ENCODE measurements at regions not wholly inside any gene's neighbourhood (a gene's known extent, or its start where the extent isn't known, plus 50 kb on each side); places are given as distances from the start of the nearest gene placed in this dataset.
"Not testable (repeated sequence)": the region's sequence is repeated elsewhere in the genome, so short reads cannot be mapped to it uniquely, and the experiment has no call there.

DNA sequence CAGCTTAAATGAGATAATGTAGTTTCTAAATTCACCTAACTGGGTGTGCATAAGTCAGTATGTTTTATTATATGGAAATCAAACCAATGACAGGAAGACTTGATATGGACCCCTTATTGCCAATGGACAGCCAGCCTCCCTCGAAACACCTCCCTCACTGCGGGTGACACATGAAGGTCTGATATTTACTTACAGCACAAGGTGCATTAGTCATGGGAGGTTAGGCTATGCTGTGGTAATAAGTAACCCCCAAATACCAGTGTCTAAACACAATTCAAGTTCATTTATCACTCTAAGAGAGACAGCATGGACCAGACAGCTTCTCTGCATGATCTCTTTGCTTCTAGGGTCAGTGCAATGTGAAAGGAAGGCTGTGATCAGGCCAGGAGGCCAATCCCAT lies 126.0 kb upstream of the KCNJ6 start:
- DNase-seq: no peak

DNA sequence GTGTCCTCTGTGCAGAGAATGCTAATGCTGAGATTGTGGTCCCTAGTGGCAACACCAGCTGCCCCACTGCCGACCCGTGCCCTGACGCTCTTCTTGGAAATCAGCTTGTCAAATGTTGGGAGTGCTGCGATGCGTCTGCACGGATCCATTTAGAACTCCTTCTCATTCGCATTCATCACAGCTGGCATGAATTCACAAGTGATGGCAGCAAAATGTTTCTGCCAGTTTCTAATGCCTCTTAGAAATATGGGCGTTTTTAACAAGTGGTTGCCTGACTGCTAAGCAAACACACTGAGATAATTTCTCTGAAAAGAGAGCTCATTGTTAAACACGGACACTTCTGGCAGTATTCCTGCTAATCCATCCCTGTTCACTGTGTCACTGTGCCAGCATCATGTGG lies 131.9 kb upstream of the KCNJ6 start:
- DNase-seq: no peak

DNA sequence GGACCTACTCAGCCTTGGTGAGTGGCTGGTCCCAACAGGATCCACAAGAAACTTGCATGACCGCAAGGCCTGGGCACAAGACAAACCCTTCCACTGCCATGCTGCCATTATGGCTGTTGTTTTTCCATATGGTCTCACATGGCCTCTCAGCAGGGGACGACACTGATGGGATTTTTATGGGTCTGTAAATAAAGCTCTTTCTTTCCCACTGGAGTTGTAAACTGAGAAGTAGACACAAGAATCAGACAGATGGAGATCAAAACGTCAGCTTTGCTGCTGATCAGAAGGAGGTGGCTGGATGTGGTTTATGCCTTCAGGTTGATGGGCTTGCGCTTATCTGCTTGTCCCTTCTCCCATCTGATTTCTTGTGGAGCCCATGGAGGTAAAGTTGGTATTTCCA lies 138.1 kb upstream of the KCNJ6 start:
- no peak for DNase-seq

DNA sequence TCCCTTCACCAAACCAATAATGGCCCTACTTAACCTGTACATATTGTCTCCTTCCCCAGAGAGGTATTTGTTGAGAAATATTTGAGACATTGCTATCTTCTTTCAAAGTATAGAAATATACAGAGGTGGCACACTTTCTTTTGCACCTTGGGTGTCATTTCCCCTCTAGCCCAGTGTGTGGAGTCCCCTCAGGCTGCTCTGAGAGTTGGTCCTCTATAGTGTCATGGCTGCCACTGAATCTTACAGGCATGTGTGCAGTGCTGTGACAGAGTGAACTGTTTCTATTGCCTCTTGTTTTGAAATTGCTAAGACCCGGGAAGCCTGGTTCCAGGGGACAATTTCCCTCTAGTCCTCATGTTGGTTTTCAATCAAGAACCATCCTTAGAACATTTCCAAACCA lies 140.2 kb upstream of the KCNJ6 start:
- no peak for DNase-seq

DNA sequence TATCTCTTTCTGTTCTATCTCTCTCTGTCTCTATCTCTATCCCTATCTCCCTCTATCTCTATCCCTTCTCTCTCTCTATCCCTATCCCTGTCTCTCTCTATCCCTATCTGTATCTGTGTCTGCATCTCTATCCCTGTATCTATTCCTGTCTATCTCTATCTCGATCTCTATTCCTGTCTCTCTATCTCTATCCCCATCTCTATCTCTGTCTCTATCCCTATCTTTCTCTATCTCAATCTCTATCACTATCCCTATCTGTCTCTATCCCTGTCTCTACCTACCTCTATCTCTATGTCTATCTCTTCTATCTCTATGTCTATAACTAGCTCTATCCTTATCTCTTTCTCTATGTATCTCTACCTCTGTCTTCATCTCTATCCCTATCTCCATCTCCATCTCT lies 141.4 kb upstream of the KCNJ6 start:
- no peak for DNase-seq

DNA sequence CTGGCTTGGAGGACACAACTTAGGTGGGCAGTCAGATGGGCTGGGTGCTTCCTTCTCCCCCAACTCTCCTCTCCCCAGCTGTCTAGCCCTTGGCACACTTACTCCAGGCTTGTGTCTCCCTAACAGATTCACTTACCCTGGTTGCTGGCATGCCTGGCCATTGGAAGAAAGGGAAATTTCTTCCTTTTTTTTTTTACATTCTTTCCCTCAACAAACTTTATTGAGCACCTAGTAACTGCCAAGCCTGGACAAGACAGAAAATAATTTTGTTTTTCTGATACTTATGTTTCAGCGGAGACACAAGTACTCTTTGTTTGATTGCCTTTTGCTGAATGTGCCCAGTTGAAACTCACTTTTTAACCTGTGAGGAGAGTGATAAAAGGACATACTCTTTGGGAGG lies 144.3 kb upstream of the KCNJ6 start:
- DNase-seq: no peak

DNA sequence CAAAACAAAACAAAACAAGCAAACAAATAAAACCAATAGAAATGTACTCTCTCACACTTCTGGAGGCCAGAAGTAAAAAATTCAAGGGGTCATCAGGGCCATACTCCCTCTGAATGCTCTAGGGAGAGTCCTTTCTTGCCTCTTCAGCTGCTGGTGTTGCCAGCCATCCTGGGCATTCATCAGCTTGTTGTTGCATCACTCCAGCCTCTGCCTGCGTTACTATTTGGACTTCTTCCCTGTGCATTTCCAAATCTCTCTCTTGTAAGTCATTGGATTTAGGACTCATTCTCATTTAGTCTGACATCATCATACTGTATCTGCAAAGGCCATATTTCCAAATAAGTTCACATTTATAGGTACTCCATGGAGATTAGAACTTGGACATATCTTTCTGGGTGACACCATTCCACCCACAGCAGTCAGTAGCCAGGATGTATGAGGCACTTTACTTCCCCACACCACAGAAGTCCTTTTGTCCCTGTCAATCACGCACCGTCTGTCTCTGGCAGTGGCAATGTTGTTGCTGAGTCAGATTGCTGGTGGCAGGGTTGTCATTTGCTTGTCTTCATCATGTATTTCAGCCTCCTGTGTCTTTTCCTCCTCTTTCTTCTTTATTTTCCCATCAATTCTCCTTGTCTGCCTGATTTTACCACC lies 151.0 kb upstream of the KCNJ6 start:
- no peak for DNase-seq

DNA sequence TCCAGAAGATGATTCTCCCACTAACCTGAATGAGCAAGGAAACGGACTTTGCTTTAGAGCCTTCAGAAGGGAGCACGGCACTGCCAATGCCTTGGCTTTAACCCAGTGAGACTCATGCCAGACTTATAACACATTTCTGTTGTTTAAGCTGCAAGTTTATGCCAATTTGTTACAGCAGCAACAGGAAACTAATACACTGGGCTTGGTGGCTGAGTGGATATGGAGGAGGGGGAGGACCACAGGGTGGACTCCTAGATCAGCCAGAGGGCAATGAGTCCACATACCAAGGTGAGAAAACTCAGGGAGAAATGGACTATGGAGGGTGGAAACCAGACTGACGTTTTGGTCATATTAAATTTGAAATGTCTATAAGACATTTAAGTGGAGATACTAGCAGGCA lies 156.2 kb upstream of the KCNJ6 start:
- DNase-seq: no peak

DNA sequence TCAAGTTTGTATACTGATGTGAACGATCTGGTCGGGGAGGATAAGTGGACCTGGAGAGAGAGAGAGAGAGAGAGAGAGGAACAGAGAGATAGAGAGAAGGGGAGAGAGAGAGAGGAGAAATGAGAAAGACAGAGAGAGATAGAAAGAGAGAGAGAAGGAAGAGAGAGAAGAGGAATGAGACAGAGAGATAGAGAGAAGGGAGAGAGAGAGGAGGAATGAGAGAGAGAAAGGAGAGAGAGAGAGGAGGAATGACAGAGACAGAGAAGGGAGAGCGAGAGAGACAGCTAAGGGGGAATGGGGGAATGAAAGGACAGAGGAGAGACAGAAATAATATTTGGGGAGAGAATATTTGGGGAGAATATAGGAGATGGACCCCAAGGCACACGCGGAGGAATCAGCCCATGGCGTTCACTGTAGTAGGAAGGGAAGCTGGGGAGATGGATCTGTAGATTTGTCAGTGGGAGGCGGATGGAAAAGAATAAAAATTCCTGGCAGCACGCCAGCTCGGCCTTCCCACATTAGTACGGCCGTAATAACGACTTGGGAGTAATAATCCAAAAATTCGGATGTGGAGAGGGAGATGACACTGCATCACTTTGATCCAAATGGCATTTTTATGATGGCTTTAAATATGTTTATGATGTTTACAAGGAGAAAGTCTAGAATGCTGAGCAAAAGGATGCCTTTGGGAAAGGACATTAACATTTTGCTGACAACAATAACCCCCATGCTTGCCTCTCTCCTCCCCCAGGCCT lies 159.8 kb upstream of the KCNJ6 start:
- no peak for DNase-seq

DNA sequence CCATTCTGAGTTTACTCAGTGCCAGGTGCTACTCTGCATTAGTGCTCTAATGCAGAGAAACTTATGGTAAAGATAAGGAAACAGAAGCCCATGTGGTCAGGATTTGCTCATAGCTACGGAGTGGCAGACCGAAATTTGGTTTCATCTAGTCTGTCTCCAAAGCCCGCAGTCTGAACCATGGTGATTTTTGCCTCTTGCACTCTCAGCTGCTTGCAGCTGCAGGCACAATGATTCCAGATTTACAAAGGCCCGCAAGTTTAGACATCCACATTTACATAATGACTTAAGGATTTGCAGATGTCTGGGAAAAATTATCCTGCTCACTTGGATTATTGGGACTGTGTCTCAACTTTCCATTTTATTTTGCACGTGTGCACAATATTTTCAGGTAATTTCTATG lies 161.3 kb upstream of the KCNJ6 start:
- DNase-seq: no peak

DNA sequence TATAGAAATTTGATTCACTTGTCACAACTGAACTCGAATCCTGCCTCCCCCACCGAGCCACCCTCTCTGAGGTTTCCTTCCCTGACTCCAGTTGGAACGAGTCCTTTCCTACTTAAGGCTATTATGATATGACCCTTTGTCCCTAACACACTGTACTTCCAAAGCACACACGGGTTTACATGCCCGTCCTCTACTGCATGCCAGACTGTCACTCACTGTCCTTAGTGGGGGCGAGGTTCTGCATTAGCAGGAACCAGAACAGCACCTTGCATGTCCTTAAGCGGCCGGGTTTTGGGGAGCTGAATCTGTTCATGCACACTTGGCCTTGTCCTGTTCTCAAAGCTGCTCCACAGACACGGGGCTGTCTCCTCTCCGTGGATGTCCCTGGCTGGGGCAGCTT lies 164.6 kb upstream of the KCNJ6 start:
- DNase-seq: no peak

DNA sequence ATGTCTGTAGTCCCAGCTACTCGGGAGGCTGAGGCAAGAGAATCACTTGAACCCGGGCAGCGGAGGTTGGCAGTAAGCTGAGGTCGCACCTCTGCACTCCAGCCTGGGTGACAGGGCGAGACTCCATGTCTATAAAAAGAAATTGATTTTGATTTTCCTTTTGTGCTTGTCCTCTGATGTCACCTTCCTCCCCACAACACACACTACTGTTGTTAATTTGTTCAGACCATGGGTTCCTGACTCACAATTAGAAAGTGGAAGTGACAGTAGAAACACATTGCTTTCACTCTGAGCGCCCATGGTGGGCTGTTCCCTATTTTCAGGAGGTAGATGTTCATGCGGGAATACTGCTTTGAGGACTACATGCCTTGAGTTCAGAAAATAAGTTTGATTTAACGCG lies 165.5 kb upstream of the KCNJ6 start:
- DNase-seq: no peak

DNA sequence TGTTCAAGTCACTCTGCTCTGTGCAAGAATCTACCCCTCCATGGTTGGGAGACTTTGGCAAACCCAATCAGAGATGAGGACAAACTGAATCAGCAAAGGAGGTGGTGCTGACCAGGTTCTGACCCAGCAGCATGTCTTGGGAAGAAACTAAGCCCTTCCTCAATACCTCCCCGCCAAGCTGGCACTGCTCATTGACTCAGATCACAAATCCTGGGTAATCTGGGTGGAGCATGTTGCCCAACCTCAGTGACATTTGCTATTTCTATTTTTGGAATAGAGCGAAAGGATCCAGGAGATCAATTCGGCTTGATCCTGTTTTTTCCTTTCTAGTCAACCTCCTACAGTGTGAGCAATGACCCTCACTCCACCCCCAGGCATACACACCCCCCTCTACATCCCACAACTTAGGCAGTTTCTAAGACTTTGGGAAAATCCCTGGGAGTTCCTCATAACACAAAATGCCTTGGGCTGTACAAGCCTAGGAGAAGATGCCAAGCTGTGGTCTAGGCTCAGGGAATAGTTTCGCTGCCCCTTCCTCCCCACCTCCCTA lies 166.8 kb upstream of the KCNJ6 start:
- no peak for DNase-seq

DNA sequence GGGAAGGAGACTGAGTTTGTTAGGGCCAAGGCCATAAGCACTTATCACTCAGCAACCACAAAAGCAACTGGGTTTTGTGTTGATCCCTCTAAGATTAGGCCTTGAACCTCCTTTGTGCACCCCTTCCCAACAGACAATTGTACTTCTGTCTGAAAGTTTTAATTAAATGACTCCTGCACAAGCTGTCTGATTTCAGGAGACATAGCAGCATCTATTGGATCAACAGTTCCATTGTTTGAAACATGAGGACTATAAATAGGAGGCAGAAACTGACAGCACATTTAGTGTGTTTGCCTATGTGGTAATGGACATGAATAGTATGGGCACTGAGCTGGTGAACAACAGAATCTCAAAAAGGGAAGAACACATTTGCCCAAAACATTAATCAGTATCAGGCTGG lies 167.3 kb upstream of the KCNJ6 start:
- no peak for DNase-seq

DNA sequence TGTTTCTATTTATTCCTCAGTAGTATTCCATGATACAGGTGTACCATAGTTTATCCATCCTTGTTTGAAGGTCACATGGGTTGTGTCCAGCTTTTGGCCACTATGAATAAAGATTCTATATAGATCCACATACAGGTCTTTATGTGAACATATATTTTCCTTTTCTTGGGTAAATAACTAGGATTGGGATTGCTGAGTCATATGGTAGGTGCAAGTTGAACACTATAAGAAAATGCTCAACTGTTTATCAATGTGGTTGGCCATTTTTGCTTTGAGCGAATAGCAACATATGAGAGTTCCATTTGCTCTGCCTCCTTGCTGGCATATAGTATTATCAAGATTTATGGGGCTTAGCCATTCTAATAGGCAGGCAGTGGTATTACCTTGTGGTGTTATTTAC lies 170.2 kb upstream of the KCNJ15 start:
- no peak for DNase-seq

DNA sequence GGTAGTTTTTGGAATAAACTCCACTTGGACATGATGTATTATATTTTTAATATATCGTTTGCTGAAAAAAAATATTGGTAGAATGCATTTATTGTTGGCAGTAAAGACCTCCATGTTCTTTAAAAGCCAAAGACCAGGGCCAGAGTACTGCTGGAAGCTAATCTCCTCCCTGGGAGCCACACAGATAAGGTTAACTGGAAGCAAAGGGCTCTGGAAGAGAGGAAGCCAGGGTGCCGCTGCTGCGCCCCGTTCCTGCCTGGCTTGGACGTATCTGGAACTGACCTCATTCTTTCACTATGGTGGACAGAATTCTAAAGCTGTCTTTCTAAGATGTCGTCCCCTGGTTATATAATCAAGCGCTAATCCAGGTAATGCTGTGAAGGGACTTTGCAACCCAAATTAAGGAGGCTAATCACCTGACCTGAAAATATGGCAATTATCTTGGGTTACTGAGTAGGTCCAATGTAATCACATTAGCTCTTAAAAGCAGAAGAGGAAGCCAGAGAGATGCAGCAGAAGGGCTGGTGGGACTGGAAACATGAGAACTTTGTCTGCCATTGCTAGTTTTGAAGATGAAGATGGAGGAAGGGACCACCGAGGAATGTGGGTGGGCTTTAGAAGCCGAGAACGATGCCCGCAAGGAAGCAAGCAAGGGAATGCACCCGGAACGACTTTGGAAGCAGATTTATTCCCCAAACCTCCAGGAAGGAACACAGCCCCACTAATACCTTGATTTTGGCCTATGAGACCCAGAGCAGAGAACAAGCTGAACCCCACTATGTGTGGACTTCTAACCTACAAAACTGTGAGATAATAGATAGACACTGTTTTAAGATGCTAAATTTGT lies 167.7 kb upstream of the KCNJ15 start:
- no peak for DNase-seq

DNA sequence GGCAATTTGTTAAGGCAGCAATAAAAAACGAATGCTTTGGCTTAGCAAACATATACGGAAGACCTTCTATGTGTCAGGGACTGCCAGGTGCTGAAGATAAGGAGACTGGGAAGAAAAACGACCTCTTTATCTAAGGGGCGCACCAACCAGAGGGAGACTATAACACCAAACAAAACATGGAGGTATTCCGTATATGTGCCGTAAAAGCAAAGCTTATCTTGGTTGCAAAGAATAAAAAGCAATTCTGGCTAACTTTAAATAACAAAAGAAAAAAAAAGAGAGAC lies 167.1 kb upstream of the KCNJ15 start:
- no peak for DNase-seq

DNA sequence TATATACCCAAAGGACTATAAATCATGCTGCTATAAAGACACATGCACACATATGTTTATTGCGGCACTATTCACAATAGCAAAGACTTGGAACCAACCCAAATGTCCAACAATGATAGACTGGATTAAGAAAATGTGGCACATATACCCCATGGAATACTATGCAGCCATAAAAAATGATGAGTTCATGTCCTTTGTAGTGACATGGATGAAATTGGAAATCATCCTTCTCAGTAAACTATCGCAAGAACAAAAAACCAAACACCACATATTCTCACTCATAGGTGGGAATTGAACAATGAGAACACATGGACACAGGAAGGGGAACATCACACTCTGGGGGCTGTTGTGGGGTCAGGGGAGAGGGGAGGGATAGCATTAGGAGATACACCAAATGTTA lies 165.7 kb upstream of the KCNJ15 start:
- not testable (repeated sequence) for DNase-seq

DNA sequence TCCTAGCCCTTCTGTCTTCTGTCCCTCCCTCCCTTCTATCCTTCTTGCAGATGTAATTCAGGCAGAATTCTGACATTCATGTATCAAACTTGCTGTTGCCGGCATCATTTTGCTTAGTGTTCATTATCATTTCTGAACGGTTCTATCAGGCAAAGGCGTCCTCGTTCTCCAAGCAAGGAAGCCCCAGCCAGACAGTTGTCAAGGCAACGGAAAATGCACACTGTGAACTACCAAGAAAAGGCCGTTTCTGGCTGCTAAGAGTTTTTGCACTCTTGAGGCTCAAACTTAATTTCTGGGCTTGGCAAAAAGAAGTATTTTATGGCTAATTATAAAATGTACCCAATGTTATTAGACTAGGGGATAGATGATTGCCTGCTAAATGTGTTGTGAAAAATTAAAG lies 164.7 kb upstream of the KCNJ15 start:
- no peak for DNase-seq

DNA sequence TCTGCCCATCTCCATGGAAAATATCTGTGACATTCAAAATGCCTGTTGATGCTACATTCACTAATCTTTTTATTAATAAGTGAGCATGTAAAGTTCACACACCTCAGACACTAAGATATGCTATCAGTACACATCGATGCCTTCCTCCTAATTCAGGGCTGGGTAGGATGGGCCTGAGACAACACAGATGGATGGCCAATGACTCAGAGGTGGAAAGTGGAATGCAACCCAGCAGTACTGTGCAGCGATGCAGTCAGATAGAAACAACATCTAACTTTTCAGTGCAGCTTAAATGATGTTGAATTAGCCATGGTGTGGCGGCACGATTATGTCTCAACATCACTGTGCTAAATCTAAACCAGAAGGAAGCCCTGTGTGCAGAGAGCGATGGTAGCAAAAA lies 161.6 kb upstream of the KCNJ15 start:
- no peak for DNase-seq

DNA sequence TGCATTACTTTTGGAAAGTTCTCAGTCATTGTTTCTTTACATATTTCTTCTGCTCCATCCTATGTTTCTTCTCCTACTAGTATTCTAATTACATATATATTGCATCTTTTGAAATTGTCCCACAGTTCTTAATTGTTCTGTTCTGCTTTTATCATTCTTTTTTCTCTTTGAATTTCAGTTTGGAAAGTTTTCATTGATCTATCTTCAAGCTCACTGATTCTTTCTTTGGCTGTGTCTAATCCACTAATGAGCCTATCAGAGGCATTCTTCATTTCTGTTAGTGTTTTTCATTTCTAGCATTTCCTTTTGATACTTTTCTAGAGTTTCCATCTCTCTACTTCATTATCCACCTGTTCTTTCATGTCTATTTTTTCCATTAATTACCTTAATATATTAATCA lies 159.0 kb upstream of the KCNJ15 start:
- DNase-seq: no peak

DNA sequence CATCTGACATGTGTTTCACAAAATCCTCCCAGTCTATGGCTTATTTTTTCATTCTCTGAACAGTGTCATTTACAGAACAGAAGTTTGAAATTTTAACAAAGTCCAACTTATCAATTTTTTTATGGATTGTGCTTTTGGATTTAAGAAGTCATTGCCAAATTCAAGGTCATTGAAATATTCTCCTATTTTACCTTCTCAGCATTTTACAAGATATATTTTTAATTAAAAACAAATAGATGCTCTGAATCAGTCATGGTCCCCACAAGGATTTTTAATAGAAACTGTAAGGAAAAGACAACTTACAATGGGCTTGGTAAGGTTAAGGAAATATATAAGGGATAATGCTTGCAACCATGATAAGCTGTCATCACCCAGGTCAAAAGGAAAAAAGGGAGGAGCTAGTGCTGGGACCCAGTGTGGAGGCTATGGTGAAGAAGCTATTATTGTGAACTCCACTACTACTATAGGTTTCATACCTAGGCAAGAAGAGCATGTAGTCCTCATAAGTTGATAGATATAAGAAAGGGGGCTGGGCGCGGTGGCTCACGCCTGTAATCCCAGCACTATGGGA lies 144.5 kb upstream of the KCNJ15 start:
- DNase-seq: no peak

DNA sequence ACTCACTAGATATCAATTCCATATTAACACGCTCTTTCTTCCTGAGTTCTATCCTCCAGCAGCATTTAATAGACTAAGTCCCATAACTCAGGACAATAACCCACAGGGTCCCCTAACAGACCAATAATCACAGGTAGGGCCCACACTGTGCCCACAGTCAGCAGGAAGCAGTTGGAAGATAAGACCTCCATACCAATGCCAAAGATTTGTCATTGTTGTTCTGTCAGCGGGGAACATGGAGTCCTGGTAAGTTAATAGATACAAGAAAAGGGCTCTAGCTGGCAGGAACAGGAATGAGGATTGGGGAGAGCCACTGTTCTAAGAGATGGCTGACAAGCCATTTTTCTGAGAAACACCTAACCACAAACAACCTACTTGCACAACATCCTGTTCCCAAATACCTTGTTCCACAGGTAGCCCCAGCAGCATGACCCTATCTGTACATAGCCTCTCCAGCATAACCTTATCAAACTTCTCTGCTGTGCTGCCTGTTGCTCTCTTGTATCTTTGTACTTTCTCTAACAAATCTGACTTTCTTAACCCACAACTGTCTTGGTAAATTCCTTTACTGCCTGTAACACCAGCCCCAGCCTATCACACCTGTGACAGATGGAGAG lies 142.0 kb upstream of the KCNJ15 start:
- DNase-seq: no peak
